GM18867 (cell line): ENCODE measurements at regions not wholly inside any gene's neighbourhood (a gene's known extent, or its start where the extent isn't known, plus 50 kb on each side); places are given as distances from the start of the nearest gene placed in this dataset.
"Not testable (repeated sequence)": the region's sequence is repeated elsewhere in the genome, so short reads cannot be mapped to it uniquely, and the experiment has no call there.

Experiments used
- ATAC-seq: cut with Tn5 transposase; IDR thresholded peaks from one replicate; pipeline ENCODE4 v1.9.1; 2021; ENCODE audit warnings: mild to moderate bottlenecking, moderate library complexity; ENCODE audit not compliant: unreplicated experiment

DNA sequence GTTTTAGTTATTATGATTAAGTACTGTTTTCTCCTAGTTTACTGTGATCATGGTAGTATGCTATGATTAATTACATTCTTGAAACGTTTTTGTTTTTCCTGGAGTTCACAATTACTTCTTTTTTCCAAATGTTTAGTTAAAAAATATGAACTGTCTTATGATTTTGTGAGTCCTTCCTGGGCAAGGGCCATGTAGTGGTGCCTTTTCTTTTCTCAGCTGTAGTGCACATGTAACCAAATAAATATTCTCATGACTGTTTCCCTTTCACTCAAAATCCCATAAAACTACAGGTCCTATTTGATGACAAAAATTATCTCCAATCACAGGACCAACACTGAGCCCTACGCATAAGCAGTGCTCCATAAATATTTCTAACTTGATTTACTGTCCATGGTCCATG is 118.9 kb upstream of the EGR2 start:
- ATAC-seq: no peak

- ATAC-seq: no peak
Measured at GRCh38 chr10:62934258-62934657, 118.1 kb upstream of the EGR2 start.

DNA sequence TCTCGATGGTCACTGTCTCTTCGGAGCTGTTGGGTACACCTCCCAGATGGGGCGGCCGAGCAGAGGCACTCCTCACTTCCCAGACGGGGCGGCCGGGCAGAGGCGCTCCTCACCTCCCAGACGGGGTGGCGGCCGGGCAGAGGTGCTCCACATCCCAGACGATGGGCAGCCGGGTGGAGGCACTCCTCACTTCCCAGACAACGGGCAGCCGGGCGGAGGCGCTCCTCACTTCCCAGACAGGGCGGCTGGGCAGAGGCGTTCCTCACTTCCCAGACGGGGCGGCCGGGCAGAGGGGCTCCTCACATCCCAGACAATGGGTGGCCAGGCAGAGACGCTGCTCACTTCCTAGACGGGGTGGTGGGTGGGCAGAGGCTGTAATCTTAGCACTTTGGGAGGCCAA is 112.6 kb upstream of the EGR2 start:
- not testable (repeated sequence) for ATAC-seq

GRCh38 chr10:62926407-62926806 is 110.2 kb upstream of the EGR2 start:
- no peak for ATAC-seq

GRCh38 chr10:62924344-62924748 is 108.2 kb upstream of the EGR2 start:
- ATAC-seq: peak; percentile 94

DNA sequence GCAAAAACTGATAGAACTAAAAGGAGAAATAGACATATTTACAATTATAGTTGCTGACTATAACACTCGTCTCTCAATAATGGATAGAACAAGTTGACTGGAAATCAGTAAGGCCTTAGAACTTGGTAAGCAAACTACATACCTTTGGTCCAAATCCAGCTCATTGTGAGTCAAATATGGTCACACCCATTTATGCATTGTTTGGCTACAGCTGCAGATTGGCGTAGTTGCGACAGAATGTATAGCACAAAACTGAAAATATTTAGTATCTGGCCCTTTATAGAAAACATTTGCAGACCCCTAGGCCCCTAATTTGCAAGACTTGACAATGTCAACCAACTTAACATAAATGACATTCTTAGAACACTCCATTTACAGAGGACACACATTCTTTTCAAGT is 103.6 kb upstream of the EGR2 start:
- no peak for ATAC-seq

GRCh38 chr10:62917475-62918238 is 101.5 kb upstream of the EGR2 start:
- ATAC-seq: peak; percentile 65

DNA sequence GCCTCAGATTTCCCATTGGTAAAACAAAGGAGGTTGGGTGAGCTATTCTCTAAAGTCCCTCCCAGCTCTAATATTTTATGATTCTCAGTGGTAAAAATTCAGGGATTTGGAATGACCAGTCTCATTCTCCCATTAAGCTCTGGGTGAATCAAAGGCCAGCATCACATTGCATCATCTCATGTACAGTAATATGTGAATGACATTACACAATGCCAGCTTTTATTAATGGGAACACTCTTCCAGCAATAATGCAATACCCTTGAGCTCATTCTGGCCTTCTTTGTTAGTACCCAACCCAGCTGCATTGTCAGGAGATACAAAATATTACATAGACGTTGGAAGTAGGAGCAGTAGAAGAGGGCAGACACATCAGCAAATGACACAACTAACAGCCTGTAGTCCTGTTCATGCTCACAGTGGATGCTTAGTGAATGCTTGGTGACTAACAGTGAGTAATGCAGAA is 100.0 kb upstream of the EGR2 start:
- ATAC-seq: no peak

GRCh38 chr10:62915158-62915557 is 99.0 kb upstream of the EGR2 start:
- no peak for ATAC-seq

DNA sequence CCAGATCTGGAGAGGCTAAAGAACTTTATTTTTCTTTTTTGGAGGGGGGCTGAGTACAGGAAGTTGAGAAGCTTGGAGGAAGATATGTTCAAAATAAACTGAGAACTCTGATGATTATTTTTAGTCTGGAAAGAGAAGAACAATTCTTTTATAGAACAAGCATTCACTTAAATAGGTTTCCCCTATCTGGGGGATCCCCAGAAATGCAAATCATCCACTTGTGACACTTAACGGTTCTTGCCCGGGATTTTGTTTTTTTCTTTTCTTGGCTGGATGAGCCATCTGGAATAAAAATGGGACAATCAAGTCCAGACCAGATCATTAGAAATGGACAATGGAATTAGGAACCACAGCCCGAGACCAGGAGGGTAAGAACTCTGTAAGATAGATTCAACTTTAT is 95.9 kb upstream of the EGR2 start:
- ATAC-seq: no peak

DNA sequence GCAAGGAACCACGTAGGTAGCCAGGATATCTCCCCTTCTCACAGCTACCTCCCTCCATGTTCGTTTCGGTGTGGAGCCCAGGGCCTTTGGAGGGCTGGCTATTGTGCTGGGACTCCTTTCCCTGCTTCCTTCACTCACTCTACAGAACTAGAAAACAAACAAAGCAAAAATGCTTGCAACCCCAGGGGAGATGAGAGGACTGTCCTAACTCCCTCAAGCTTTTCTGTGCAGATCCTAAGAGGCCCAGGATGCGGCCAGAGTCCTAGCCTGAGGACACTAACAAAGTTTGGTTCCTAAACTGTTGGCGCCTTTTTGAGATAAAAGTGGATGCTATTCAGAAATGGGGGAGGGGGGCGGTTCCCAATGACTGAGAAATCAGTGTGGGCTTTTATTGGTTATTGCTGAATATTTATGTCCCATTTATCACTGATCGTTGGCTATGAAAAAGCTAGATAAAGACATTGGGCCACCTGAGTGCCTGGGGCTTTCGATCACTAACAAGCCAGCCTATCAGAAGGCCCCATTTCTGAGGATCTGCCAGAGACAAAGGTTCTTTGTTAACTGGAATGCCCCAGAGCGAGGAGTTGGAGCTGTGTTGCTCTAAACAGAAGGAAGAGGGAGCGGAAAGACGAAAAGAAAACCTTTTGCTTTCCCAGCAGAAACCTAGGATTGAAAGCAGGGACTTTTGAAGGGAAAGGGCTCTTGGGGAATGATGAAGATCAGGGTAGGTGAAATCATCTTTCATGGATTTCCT is 95.2 kb upstream of the EGR2 start:
- no peak for ATAC-seq

DNA sequence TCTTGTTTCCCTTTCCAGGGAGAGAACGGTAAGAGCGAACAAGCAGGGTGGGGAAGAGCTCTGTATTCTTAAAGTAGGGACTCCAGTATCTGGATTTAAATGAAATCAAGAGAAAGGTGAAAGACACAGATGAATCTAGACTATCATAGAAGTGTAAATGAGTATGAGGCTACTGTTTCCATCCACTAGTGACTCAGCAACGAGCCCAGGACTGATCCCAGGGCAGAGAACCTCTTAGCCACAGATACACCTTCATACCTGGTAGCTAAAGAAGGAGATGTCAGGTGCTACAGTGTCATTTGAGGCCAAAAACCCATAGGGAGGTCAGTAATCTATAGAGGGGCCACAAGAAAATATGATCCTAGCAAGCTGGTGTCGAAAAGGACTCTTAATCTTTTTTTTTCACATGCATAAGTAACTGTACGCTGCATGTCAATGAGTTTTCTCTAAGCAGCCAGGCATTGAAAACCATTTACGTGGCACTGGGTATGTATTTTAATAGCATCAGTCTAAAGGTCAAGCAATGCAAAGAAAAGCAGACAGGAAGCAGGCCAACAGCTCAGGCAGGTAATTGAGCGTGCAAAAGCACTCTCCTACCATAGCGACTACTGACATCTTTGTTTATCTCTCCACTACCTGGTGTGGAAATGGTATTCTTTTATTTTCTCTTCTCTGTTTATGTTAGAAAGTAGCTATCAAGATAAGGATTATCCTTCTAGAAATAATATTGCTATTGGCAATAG is 91.5 kb upstream of the EGR2 start:
- peak; percentile 79 for ATAC-seq

GRCh38 chr10:62904281-62904875 is 88.2 kb upstream of the EGR2 start:
- ATAC-seq: no peak

GRCh38 chr10:62903828-62904227 is 87.7 kb upstream of the EGR2 start:
- ATAC-seq: no peak

DNA sequence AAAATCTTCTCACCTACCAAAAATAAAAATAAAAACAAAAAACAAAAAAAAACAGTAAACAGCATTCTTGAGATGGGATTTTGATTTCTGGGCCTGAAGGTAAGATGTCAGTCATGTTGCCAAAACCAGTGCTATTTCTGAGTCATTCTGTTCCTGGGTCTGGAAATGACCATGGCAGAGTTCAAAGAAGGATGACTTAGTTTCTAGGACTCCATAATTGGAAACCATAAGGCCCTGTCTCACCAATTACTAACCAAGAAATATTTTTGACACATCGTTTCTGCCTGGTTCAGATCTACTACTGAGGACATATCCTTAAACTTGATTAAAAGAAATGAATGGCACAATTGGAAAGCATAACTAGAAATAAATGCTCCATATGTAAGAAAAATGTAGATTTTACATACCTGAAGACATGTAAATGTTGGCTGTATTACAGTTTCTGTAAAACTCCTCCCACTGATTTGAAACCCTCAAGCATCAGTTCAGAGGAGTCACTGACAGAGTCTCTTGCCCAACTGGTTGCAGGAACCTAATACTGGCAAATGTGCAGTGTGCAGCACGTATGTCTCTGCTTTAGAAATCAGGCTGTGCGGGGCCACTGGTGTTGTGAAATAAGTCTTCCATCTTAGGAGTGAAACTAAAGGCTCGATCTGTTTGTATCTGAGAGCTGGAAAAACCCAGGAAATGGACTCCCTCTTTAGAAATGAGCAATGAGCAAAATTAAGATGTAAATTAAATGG is 84.8 kb upstream of the EGR2 start:
- ATAC-seq: no peak

DNA sequence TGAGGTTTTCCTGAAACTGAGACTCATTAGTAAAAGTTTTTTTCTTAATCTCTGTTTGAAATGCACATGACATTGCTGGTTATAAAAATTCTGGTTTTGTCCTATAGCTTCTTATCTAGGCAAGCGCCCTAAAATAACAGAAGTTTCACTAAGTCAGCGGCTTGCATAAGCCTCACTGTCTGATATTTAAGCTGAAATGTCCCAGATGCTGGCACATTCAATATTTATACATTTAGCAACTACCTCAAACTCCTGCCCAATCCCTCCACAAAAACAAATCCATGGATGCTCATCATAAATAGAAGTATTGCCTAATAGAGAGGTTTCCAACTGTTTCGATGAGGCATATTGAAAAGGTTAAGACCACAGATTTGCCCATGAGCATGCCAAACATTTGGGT is 83.1 kb upstream of the EGR2 start:
- no peak for ATAC-seq

DNA sequence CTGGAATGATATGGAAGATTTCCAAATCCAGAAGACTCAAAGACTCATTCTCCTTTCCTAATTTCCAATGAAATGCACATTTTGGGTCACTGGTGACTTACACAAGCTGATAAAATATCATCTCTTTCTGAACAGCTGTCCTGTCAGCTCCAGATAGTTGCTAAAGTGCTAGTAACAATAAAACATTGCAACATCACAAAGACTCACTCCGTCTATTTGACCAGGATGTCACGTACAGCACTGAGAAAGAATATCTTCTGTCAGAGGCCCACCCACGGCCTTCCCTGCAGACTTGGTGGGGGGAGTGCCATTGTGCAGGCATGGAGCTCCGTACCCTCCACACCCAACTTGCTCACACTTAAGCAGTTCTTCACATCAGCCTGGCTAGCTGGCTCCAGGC is 78.9 kb upstream of the EGR2 start:
- ATAC-seq: no peak

DNA sequence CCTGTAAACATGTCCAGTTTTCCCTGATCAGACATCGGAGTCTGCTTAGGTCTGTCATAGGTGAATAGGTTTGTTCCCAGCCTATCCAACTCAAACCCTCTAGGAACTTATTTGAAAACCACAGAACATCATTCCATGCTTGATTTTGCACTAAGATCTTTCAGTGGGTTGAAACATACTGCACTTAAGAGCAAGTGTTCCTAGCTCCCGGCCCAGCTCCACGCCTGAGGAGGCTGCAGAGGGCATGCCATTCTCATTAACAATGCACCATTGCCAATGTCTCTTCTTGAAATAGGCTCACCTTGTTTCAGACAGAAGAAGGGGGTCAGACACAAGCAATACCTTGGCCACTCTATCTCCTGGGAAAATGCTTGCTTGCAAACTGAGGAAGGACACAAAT is 78.0 kb upstream of the EGR2 start:
- no peak for ATAC-seq

DNA sequence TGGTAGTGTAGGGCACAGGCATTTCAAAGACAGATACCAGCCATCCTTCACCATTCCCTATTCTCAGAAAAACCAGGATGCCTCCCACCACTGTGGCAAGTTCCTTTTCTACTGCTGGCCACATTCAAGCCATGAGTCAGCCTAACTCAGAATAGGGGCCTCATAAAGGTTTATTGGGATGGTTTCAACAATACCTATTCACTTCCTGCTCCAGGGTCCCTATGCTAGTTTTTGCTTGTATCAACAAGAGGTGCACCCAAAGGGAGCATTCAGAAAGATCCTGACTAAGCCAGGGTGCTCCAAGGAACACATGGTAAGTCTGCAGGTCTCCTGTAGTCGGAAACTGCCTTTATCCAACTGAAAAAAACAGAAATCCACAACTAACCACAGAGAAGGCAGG is 76.9 kb upstream of the EGR2 start:
- no peak for ATAC-seq

GRCh38 chr10:62890395-62890794 is 74.2 kb upstream of the EGR2 start:
- no peak for ATAC-seq

GRCh38 chr10:62887642-62888041 is 71.5 kb upstream of the EGR2 start:
- no peak for ATAC-seq
